ENCODE measurements at regions not wholly inside any gene's neighbourhood (a gene's known extent, or its start where the extent isn't known, plus 50 kb on each side); places are given as distances from the start of the nearest gene placed in this dataset.

GRCh38 chr13:64127192-64127591, 2711.5 kb upstream of the PCDH20 start:
- no peak for TF ChIP-seq CTCF (IDR thresholded peaks at IDR 0.05; ENCODE audit: insufficient read depth, low read length, poor library complexity, severe bottlenecking)
- no peak for TF ChIP-seq EZH2phosphoT487 (conservative IDR thresholded peaks at IDR 0.05; ENCODE audit: low read length)

All from SU-DHL-6 (cell line).